ENCODE measurements at regions not wholly inside any gene's neighbourhood (a gene's known extent, or its start where the extent isn't known, plus 50 kb on each side); places are given as distances from the start of the nearest gene placed in this dataset.
A peak's percentile ranks its signal among the peaks of the same experiment; 100 is the strongest.

GRCh38 chr2:67726416-67726815, 329.3 kb downstream of the ETAA1 start:
- no peaks in the 10 kb centered on the region for H3K27me3 Mint-ChIP-seq
- intact Hi-C loops (cut with micrococcal nuclease), result no loop called here
- no peak for DNase-seq
- ChIA-PET POLR2A (no interaction called here), CTCF (no interaction called here)
- H3K9me3 Mint-ChIP-seq, result no peaks in the 10 kb centered on the region
- no peaks in the 10 kb centered on the region for H3K4me1 Mint-ChIP-seq (ENCODE audit: low read depth)
- no peak overlapping the region for H3K27ac Mint-ChIP-seq
- no peak for TF ChIP-seq CTCF (IDR thresholded peaks at IDR 0.05)
- no peaks in the 10 kb centered on the region for H3K36me3 Mint-ChIP-seq (ENCODE audit: low read depth)
- H3K4me3 Mint-ChIP-seq, result no peak overlapping the region
- ATAC-seq, result no peak

GRCh38 chr2:67727131-67727530, 330.0 kb downstream of the ETAA1 start:
- ChIA-PET POLR2A (no interaction called here), CTCF (no interaction called here)
- no peak for TF ChIP-seq CTCF (IDR thresholded peaks at IDR 0.05)
- DNase-seq, result no peak
- no peak overlapping the region for H3K4me3 Mint-ChIP-seq
- H3K27ac Mint-ChIP-seq, result no peak overlapping the region
- ATAC-seq, result no peak
- no peaks in the 10 kb centered on the region for H3K9me3 Mint-ChIP-seq
- intact Hi-C loops (cut with micrococcal nuclease), result no loop called here
- no peaks in the 10 kb centered on the region for H3K4me1 Mint-ChIP-seq (ENCODE audit: low read depth)
- no peaks in the 10 kb centered on the region for H3K27me3 Mint-ChIP-seq
- no peaks in the 10 kb centered on the region for H3K36me3 Mint-ChIP-seq (ENCODE audit: low read depth)

GRCh38 chr2:67727623-67728022, 330.5 kb downstream of the ETAA1 start:
- ATAC-seq (no peak), DNase-seq (no peak)
- H3K27ac Mint-ChIP-seq, result no peak overlapping the region
- no peak overlapping the region for H3K4me3 Mint-ChIP-seq
- no peaks in the 10 kb centered on the region for H3K9me3 Mint-ChIP-seq
- H3K27me3 Mint-ChIP-seq, result no peaks in the 10 kb centered on the region
- H3K4me1 Mint-ChIP-seq (ENCODE audit: low read depth), result no peaks in the 10 kb centered on the region
- no peaks in the 10 kb centered on the region for H3K36me3 Mint-ChIP-seq (ENCODE audit: low read depth)
- POLR2A ChIA-PET, result no interaction called here
- TF ChIP-seq CTCF (IDR thresholded peaks at IDR 0.05), result no peak
- CTCF ChIA-PET, result interaction anchor here (1.6 kb wide), 1 partner anchor 118 kb away, joined by 3 read pairs; no protein-coding TSS in a partner anchor
- intact Hi-C loops (cut with micrococcal nuclease), result no loop called here

GRCh38 chr2:67729474-67729873, 332.3 kb downstream of the ETAA1 start:
- H3K27me3 Mint-ChIP-seq, result no peaks in the 10 kb centered on the region
- DNase-seq (no peak), ATAC-seq (no peak)
- H3K9me3 Mint-ChIP-seq, result no peaks in the 10 kb centered on the region
- H3K4me3 Mint-ChIP-seq, result no peak overlapping the region
- no peak overlapping the region for H3K27ac Mint-ChIP-seq
- intact Hi-C loops (cut with micrococcal nuclease), result no loop called here
- H3K4me1 Mint-ChIP-seq (ENCODE audit: low read depth), result no peaks in the 10 kb centered on the region
- H3K36me3 Mint-ChIP-seq (ENCODE audit: low read depth), result no peaks in the 10 kb centered on the region
- ChIA-PET CTCF (no interaction called here), POLR2A (no interaction called here)
- TF ChIP-seq CTCF (IDR thresholded peaks at IDR 0.05), result no peak

- Mint-ChIP-seq H3K9me3 (peaks cover 2% of the 10 kb centered on the region), H3K4me1 (ENCODE audit: low read depth) (no peaks in the 10 kb centered on the region), H3K4me3 (no peak overlapping the region), H3K27me3 (no peaks in the 10 kb centered on the region), H3K27ac (no peak overlapping the region), H3K36me3 (ENCODE audit: low read depth) (no peaks in the 10 kb centered on the region)
- intact Hi-C loops (cut with micrococcal nuclease), result no loop called here
- peak; percentile 28 for DNase-seq
- TF ChIP-seq CTCF (IDR thresholded peaks at IDR 0.05), result no peak
- ATAC-seq, result no peak
- ChIA-PET POLR2A (no interaction called here), CTCF (interaction anchor here (0.7 to 1.5 kb wide), 3 partner anchors 25 to 294 kb away, joined by 3 to 4 read pairs (median 3); no protein-coding TSS in a partner anchor)
Observed at GRCh38 chr2:67733517-67733916, 329.3 kb downstream of the C1D start.
